ENCODE measurements at regions not wholly inside any gene's neighbourhood (a gene's known extent, or its start where the extent isn't known, plus 50 kb on each side); places are given as distances from the start of the nearest gene placed in this dataset.

- Histone ChIP-seq H3K4me2 (ENCODE audit: low read length) (no peak overlapping the region), H3K4me3 (replicated peaks in 1 of 2; ENCODE audit: low read depth in 1 of 2, low read length in 2 of 2) (no peak overlapping the region), H3K9me3 (ENCODE audit: control insufficient read depth in 1 of 2, insufficient read depth in 1 of 2, low read depth in 1 of 2, low read length in 2 of 2) (no peaks in the 10 kb centered on the region), H3K4me1 (ENCODE audit: control insufficient read depth in 1 of 2, insufficient read depth in 2 of 2, low read length in 2 of 2) (peaks cover 0 to 5% of the 10 kb centered on the region in 2 experiments; a peak in 2 of 4 replicates), H3K36me3 (ENCODE audit: control insufficient read depth in 1 of 2, insufficient read depth in 2 of 2, low read length in 2 of 2) (no peaks in the 10 kb centered on the region), H3K79me2 (ENCODE audit: insufficient read depth, low read length) (no peaks in the 10 kb centered on the region), H3K27ac (ENCODE audit: low read depth, low read length) (no peak overlapping the region), H3K9me2 (ENCODE audit: insufficient read depth) (no peaks in the 10 kb centered on the region), H4K20me1 (ENCODE audit: insufficient read depth) (no peaks in the 10 kb centered on the region), H3K27me3 (ENCODE audit: insufficient read depth, low read length) (no peaks in the 10 kb centered on the region), H3K9ac (ENCODE audit: low read length) (no peak overlapping the region), H2AFZ (ENCODE audit: low read depth, low read length, poor library complexity, severe bottlenecking) (no peak overlapping the region)
- ChIA-PET CTCF (no interaction called here), RAD21 (ENCODE audit: low non-redundant PET in 1 of 2, low total read pairs in 2 of 2, uncharacterized antibody in 2 of 2, unreplicated experiment in 2 of 2) (no interaction called here), POLR2A (no interaction called here)
- intact Hi-C loops (cut with micrococcal nuclease) = no loop called here
- no peak for ATAC-seq
- TF ChIP-seq EZH2phosphoT487 (IDR thresholded peaks at IDR 0.05; ENCODE audit: borderline replicate concordance) (no peak), CBX3 (IDR thresholded peaks at IDR 0.05; ENCODE audit: low read depth) (no peak), REST (IDR thresholded peaks at IDR 0.05; ENCODE audit: low read depth) (no peak), SP1 (IDR thresholded peaks at IDR 0.05; ENCODE audit: low read depth) (no peak), EZH2 (IDR thresholded peaks at IDR 0.05) (no peak), ZNF274 (IDR thresholded peaks at IDR 0.05; ENCODE audit: low read depth, low read length) (no peak), POLR2AphosphoS5 (IDR thresholded peaks at IDR 0.05; ENCODE audit: low read depth, low read length) (no peak), ATF3 (IDR thresholded peaks at IDR 0.05) (no peak), SIN3A (IDR thresholded peaks at IDR 0.05; ENCODE audit: low read depth) (no peak), EGR1 (IDR thresholded peaks at IDR 0.05; ENCODE audit: low read depth) (no peak), RAD21 (IDR thresholded peaks at IDR 0.05; ENCODE audit: low read depth) (no peak), SRF (IDR thresholded peaks at IDR 0.05; ENCODE audit: low read depth) (no peak), POLR2A (IDR thresholded peaks at IDR 0.05; ENCODE audit: borderline replicate concordance, extremely low read depth, insufficient read depth, insufficient read length) (no peak), FOSL1 (IDR thresholded peaks at IDR 0.05; ENCODE audit: low read depth) (no peak), ZFX (IDR thresholded peaks at IDR 0.05) (no peak), CEBPB (IDR thresholded peaks at IDR 0.05; ENCODE audit: low read depth) (no peak), JUND (IDR thresholded peaks at IDR 0.05) (no peak), YY1 (IDR thresholded peaks at IDR 0.05; ENCODE audit: extremely low read depth, insufficient replicate concordance, low read depth, low read length) (no peak)
- TF ChIP-seq, protein P1, sequence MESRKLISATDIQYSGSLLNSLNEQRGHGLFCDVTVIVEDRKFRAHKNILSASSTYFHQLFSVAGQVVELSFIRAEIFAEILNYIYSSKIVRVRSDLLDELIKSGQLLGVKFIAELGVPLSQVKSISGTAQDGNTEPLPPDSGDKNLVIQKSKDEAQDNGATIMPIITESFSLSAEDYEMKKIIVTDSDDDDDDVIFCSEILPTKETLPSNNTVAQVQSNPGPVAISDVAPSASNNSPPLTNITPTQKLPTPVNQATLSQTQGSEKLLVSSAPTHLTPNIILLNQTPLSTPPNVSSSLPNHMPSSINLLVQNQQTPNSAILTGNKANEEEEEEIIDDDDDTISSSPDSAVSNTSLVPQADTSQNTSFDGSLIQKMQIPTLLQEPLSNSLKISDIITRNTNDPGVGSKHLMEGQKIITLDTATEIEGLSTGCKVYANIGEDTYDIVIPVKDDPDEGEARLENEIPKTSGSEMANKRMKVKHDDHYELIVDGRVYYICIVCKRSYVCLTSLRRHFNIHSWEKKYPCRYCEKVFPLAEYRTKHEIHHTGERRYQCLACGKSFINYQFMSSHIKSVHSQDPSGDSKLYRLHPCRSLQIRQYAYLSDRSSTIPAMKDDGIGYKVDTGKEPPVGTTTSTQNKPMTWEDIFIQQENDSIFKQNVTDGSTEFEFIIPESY (IDR thresholded peaks at IDR 0.05; ENCODE audit: extremely low read depth, insufficient replicate concordance, low read length) = no peak
- DNase-seq (ENCODE audit: low read depth, low spot score) = no peak
- BruUV-seq (replicated peaks) = no TSS peak
Observed at GRCh38 chr7:138407792-138408191, 52.3 kb upstream of the TRIM24 start.

Data from HCT116 (cell line).